ENCODE measurements at regions not wholly inside any gene's neighbourhood (a gene's known extent, or its start where the extent isn't known, plus 50 kb on each side); places are given as distances from the start of the nearest gene placed in this dataset.

GRCh38 chr11:82653752-82654151 is 79.9 kb downstream of the FAM181B start:
- H4K5ac ChIP-seq (ENCODE audit: insufficient read length, low read depth, low read length) = no peak overlapping the region
- no peak overlapping the region for H3K4me3 ChIP-seq (ENCODE audit: extremely low read depth in 1 of 4, insufficient read depth in 2 of 4, low read depth in 3 of 4, low read length in 4 of 4)
- H3K36me3 ChIP-seq (ENCODE audit: control insufficient read depth in 2 of 4, insufficient read depth in 4 of 4, low read length in 3 of 4) = no peaks in the 10 kb centered on the region
- no peaks in the 10 kb centered on the region for H4K20me1 ChIP-seq (replicated peaks in 1 of 2; ENCODE audit: control insufficient read depth in 1 of 2, insufficient read depth in 2 of 2, low read length in 2 of 2)
- FAIRE-seq (no peak), DNase-seq (ENCODE audit: low read depth in 1 of 2, low spot score in 2 of 2) (no peak)
- no peak overlapping the region for H4K91ac ChIP-seq (replicated peaks; ENCODE audit: insufficient read length, low read length)
- ChIA-PET CTCF (ENCODE audit: partially characterized antibody) (interaction anchor here (0.9 kb wide), 1 partner anchor 23 kb away, joined by 3 read pairs; no protein-coding TSS in a partner anchor), POLR2A (ENCODE audit: partially characterized antibody) (no interaction called here)
- WGBS, 2 experiments (ENCODE audit: extremely low coverage in 1 of 2, insufficient coverage in 1 of 2, insufficient read length in 1 of 2, insufficient replicate concordance in 2 of 2, low coverage in 1 of 2, low lambda C conversion rate in 2 of 2, missing lambda C conversion rate in 1 of 2) = 89% methylated on average over 4 of the region's 4 CpGs; no CpG with 5 or more reads in 1 of the 2 experiments
- no peak overlapping the region for H2AK5ac ChIP-seq (ENCODE audit: low read depth, low read length)
- H3K23ac ChIP-seq (ENCODE audit: insufficient read length) = no peak overlapping the region
- no peaks in the 10 kb centered on the region for H3K23me2 ChIP-seq (ENCODE audit: low read depth, low read length)
- no peak overlapping the region for H3K18ac ChIP-seq (ENCODE audit: extremely low read depth, low read length)
- H3K56ac ChIP-seq (replicated peaks; ENCODE audit: insufficient read length, low read depth, low read length) = no peak overlapping the region
- no peak overlapping the region for H3K4ac ChIP-seq (replicated peaks; ENCODE audit: insufficient read length, low read depth, low read length)
- H3K4me2 ChIP-seq (ENCODE audit: insufficient read depth in 1 of 2, low read depth in 2 of 2, low read length in 2 of 2) = no peak overlapping the region
- H4K8ac ChIP-seq (ENCODE audit: extremely low read depth, insufficient read depth, low read length) = no peak overlapping the region
- H3K9me3 ChIP-seq (ENCODE audit: insufficient read depth in 2 of 2, low read depth in 1 of 2, low read length in 1 of 2) = no peaks in the 10 kb centered on the region
- H3K27ac ChIP-seq (ENCODE audit: low read depth, low read length) = no peak overlapping the region
- H2BK20ac ChIP-seq (ENCODE audit: low read length) = no peak overlapping the region
- no peak overlapping the region for H2AFZ ChIP-seq (ENCODE audit: low read length)
- H3K9ac ChIP-seq (replicated peaks in 1 of 4; ENCODE audit: extremely low read depth in 1 of 4, low read depth in 3 of 4, low read length in 3 of 4) = no peak overlapping the region
- no peaks in the 10 kb centered on the region for H3K79me1 ChIP-seq (ENCODE audit: low read depth, low read length)
- no peaks in the 10 kb centered on the region for H3K79me2 ChIP-seq (ENCODE audit: control insufficient read depth in 1 of 2, insufficient read depth in 2 of 2, low read length in 2 of 2)
- H3K4me1 ChIP-seq (replicated peaks in 1 of 4; ENCODE audit: control insufficient read depth in 3 of 4, insufficient read depth in 4 of 4, low read length in 3 of 4) = no peaks in the 10 kb centered on the region
- H2BK120ac ChIP-seq (replicated peaks; ENCODE audit: low read depth, low read length) = no peak overlapping the region
- no peak overlapping the region for H2BK5ac ChIP-seq (ENCODE audit: low read depth, low read length)
- H2BK15ac ChIP-seq (ENCODE audit: low read length) = no peak overlapping the region
- no peak overlapping the region for H3K14ac ChIP-seq (ENCODE audit: insufficient read length)
- no peaks in the 10 kb centered on the region for H3K27me3 ChIP-seq (replicated peaks in 1 of 4; ENCODE audit: control insufficient read depth in 3 of 4, extremely low read depth in 1 of 4, insufficient read depth in 3 of 4, low read length in 3 of 4)
- H2BK12ac ChIP-seq (ENCODE audit: low read depth, low read length) = no peak overlapping the region
- no peak for TF ChIP-seq POU5F1 (IDR thresholded peaks at IDR 0.05; ENCODE audit: low read depth, low read length)
- no peak for TF ChIP-seq YY1 (IDR thresholded peaks at IDR 0.05; ENCODE audit: low read depth, low read length)
- no peak for TF ChIP-seq SUZ12 (IDR thresholded peaks at IDR 0.05; ENCODE audit: low read length)
- TF ChIP-seq TEAD4 (IDR thresholded peaks at IDR 0.05; ENCODE audit: low read depth, low read length) = no peak
- no peak for TF ChIP-seq FOSL1 (IDR thresholded peaks at IDR 0.05; ENCODE audit: insufficient read depth, low read depth, low read length)
- no peak for TF ChIP-seq SIX5 (IDR thresholded peaks at IDR 0.05; ENCODE audit: low read depth, low read length)
- no peak for TF ChIP-seq PHF8 (conservative IDR thresholded peaks at IDR 0.05; ENCODE audit: low read depth, low read length)

All from H1 (cell line).